Transverse colon (tissue), 4 donors: ENCODE measurements at regions not wholly inside any gene's neighbourhood (a gene's known extent, or its start where the extent isn't known, plus 50 kb on each side); places are given as distances from the start of the nearest gene placed in this dataset.
"Not testable (repeated sequence)": the region's sequence is repeated elsewhere in the genome, so short reads cannot be mapped to it uniquely, and the experiment has no call there.

ENCODE experiments used
- DNase-seq: peaks from one replicate; pipeline ENCODE4 v3.0.0-alpha.2; 2019
- H3K27ac ChIP-seq, 4 donors: fragments of 200-600 bp; sonication (generic); 2 replicates each; pipeline ENCODE4 v1.5.1; 2016 to 2018; ENCODE audit warnings: inconsistent platforms in 4 of 4
- H3K27me3 ChIP-seq: fragments of 200-600 bp; sonication (generic); 2 replicates; pipeline ENCODE4 v1.5.1; 2017; ENCODE audit warnings: inconsistent platforms
- H3K36me3 ChIP-seq, 4 donors: fragments of 200-600 bp; sonication (generic); 2 replicates each; pipeline ENCODE4 v1.5.1; 2017 to 2019; ENCODE audit warnings: inconsistent platforms in 4 of 4
- H3K4me1 ChIP-seq, 4 donors: fragments of 200-600 bp; sonication (generic); 2 replicates each; pipeline ENCODE4 v1.5.1; 2017 to 2020; ENCODE audit warnings: inconsistent platforms in 4 of 4
- H3K4me3 ChIP-seq, 4 donors: fragments of 200-600 bp; sonication (generic); 1 replicate in 1 of 4; 2 replicates in 3 of 4; pipeline versions ENCODE4 v1.5.1 to v1.6.1; 2017 to 2019; ENCODE audit warnings: inconsistent platforms in 4 of 4
- H3K9me3 ChIP-seq, 2 donors: fragments of 200-600 bp; sonication (generic); 2 replicates each; pipeline ENCODE4 v1.5.1; 2017 to 2019; ENCODE audit warnings: inconsistent platforms in 2 of 2
- CTCF ChIP-seq, 5 experiments: fragments of 200-600 bp in 3 of 5; fragments of 450-650 bp in 2 of 5; sonication (generic) in 3 of 5; IDR thresholded peaks; 1 replicate in 2 of 5; 2 replicates in 3 of 5; pipeline ENCODE4 v1.5.1; 2016 to 2017; ENCODE audit warnings: antibody characterized with exemption in 5 of 5, inconsistent platforms in 3 of 5, mild to moderate bottlenecking in 2 of 5, moderate library complexity in 1 of 5
- EP300 ChIP-seq: sonication (generic); formaldehyde crosslinking; IDR thresholded peaks from one replicate; pipeline ENCODE4 v1.6.1; 2017; ENCODE audit warnings: antibody characterized with exemption, low read depth
- POLR2A ChIP-seq: fragments of 450-650 bp; IDR thresholded peaks from one replicate; pipeline ENCODE4 v1.6.1; 2016; ENCODE audit warnings: antibody characterized with exemption, mild to moderate bottlenecking, moderate library complexity
- POLR2AphosphoS5 ChIP-seq, 3 donors: sonication (generic); formaldehyde crosslinking; IDR thresholded peaks; one replicate each; pipeline ENCODE4 v1.6.1; 2016; ENCODE audit warnings: antibody characterized with exemption in 3 of 3
- WGBS, 2 donors: methylation state at CpG; one replicate each; pipeline ENCODE4 v1.1.5; 2018; ENCODE audit warnings: low coverage in 1 of 2; 5-methylcytosine and 5-hydroxymethylcytosine counted together
- in situ Hi-C, 4 donors: fragments of 200-750 bp; cut with MboI; loops; one replicate each; pipeline versions ENCODE4 v1.15.0 to v1.15.1; 2017; ENCODE audit warnings: low sequenced_read_pairs in 3 of 4, low pct_ligation_motif_present in 1 of 4, low pct_unique_long_range_greater_than_20kb in 1 of 4
- intact Hi-C: fragments of 100-400 bp; cut with DNase I; formaldehyde crosslinking; loops from one replicate; pipeline ENCODE4 v1.15.1; 2023; ENCODE audit warnings: low total_unique reads

GRCh38 chr1:168490306-168490705 is 53.5 kb downstream of the XCL2 start:
- intact Hi-C loops: no loop called here
- Histone ChIP-seq H3K27ac (peak overlapping the region in 2 of 4 donors; percentile 27 to 59), H3K9me3 (no peaks in the 10 kb centered on the region), H3K4me1 (peaks cover 2 to 42% (median 16%) of the 10 kb centered on the region in 4 donors), H3K36me3 (no peaks in the 10 kb centered on the region), H3K27me3 (no peaks in the 10 kb centered on the region), H3K4me3 (no peak overlapping the region)
- TF ChIP-seq POLR2A (no peak), EP300 (no peak), POLR2AphosphoS5 (IDR thresholded peaks at IDR 0.05) (no peak), CTCF (IDR thresholded peaks at IDR 0.05) (no peak)
- in situ Hi-C loops: no loop called here
- DNase-seq: no peak

GRCh38 chr1:168488138-168488537 is 55.7 kb downstream of the XCL2 start:
- H3K27me3 ChIP-seq: no peaks in the 10 kb centered on the region
- peak overlapping the region in 2 of 4 donors; percentile 35 to 59 for H3K27ac ChIP-seq
- H3K9me3 ChIP-seq: no peaks in the 10 kb centered on the region
- TF ChIP-seq CTCF (IDR thresholded peaks at IDR 0.05) (no peak), POLR2AphosphoS5 (IDR thresholded peaks at IDR 0.05) (peak in 1 of 3 donors; percentile 21)
- no peak overlapping the region for H3K4me3 ChIP-seq
- WGBS, 2 donors: 33 to 50% methylated on average over 1 of the region's 1 CpG
- in situ Hi-C loops (no loop called here), intact Hi-C loops (no loop called here)
- peaks cover 5 to 45% (median 26%) of the 10 kb centered on the region in 4 donors for H3K4me1 ChIP-seq
- no peaks in the 10 kb centered on the region for H3K36me3 ChIP-seq
- DNase-seq: no peak

GRCh38 chr1:168486820-168487219 is 57.0 kb downstream of the XCL2 start:
- H3K4me1 ChIP-seq: peaks cover 5 to 48% (median 25%) of the 10 kb centered on the region in 4 donors
- H3K4me3 ChIP-seq, DNase-seq, H3K27ac ChIP-seq, in situ Hi-C loops, H3K36me3 ChIP-seq, H3K9me3 ChIP-seq, intact Hi-C loops, H3K27me3 ChIP-seq: not testable (repeated sequence)
- WGBS, 2 donors: 94% methylated on average over 1 of the region's 1 CpG; no CpG with 5 or more reads in 1 of the 2 donors

GRCh38 chr1:168485048-168485447 is 58.7 kb downstream of the XCL2 start:
- intact Hi-C loops: no loop called here
- peak overlapping the region; percentile 42 to 78 (median 58) for H3K27ac ChIP-seq
- WGBS, 2 donors: 11 to 21% methylated on average over 3 of the region's 5 CpGs

More at GRCh38 chr1:168485048-168485447, 58.7 kb downstream of the XCL2 start:
- Histone ChIP-seq H3K9me3 (no peaks in the 10 kb centered on the region), H3K27me3 (no peaks in the 10 kb centered on the region), H3K36me3 (no peaks in the 10 kb centered on the region), H3K4me1 (peaks cover 3 to 47% (median 25%) of the 10 kb centered on the region in 4 donors), H3K4me3 (no peak overlapping the region)
- DNase-seq: peak; percentile 36
- in situ Hi-C loops: no loop called here
- no peak for TF ChIP-seq CTCF (IDR thresholded peaks at IDR 0.05)
- no peak for TF ChIP-seq POLR2A
- TF ChIP-seq EP300: no peak
- TF ChIP-seq POLR2AphosphoS5 (IDR thresholded peaks at IDR 0.05): no peak
